H9 (cell line): ENCODE measurements at regions not wholly inside any gene's neighbourhood (a gene's known extent, or its start where the extent isn't known, plus 50 kb on each side); places are given as distances from the start of the nearest gene placed in this dataset.

Experiments
- DNase-seq: peaks from one replicate; pipeline ENCODE4 v3.0.0-alpha.2; 2017
- H2AFZ ChIP-seq: one replicate; pipeline ENCODE4 v1.6.1; 2013; ENCODE audit warnings: mild to moderate bottlenecking, low read length, control low read depth, moderate library complexity
- H2AK5ac ChIP-seq: 2 replicates; pipeline ENCODE4 v1.6.1; 2013; ENCODE audit warnings: low read length, control low read depth, mixed read lengths; ENCODE audit not compliant: insufficient read length
- H2BK120ac ChIP-seq: one replicate; pipeline ENCODE4 v1.6.1; 2013; ENCODE audit warnings: low read depth, mild to moderate bottlenecking, low read length, control low read depth, inconsistent platforms; ENCODE audit not compliant: poor library complexity, severe bottlenecking
- H2BK12ac ChIP-seq: 2 replicates; pipeline ENCODE4 v1.6.1; 2013; ENCODE audit warnings: low read length, control low read depth, mixed read lengths, low read depth; ENCODE audit not compliant: insufficient read length
- H2BK15ac ChIP-seq: 2 replicates; pipeline ENCODE4 v1.6.1; 2013; ENCODE audit warnings: low read depth, low read length, control low read depth
- H2BK20ac ChIP-seq: one replicate; pipeline ENCODE4 v1.6.1; 2013; ENCODE audit warnings: low read depth, mild to moderate bottlenecking, low read length, control low read depth, inconsistent platforms; ENCODE audit not compliant: poor library complexity, severe bottlenecking
- H2BK5ac ChIP-seq: 2 replicates; pipeline ENCODE4 v1.6.1; 2013; ENCODE audit warnings: low read length, control low read depth, mixed read lengths; ENCODE audit not compliant: insufficient read length
- H3K14ac ChIP-seq: 2 replicates; pipeline ENCODE4 v1.6.1; 2013; ENCODE audit warnings: low read length, control low read depth; ENCODE audit not compliant: insufficient read depth
- H3K18ac ChIP-seq: 2 replicates; pipeline ENCODE4 v1.6.1; 2013; ENCODE audit warnings: low read depth, mild to moderate bottlenecking, mixed read lengths, low read length, control low read depth; ENCODE audit not compliant: insufficient read length
- H3K23ac ChIP-seq: 2 replicates; pipeline ENCODE4 v1.6.1; 2013; ENCODE audit warnings: low read length, control low read depth, mixed read lengths, low read depth; ENCODE audit not compliant: insufficient read length
- H3K23me2 ChIP-seq: 2 replicates; pipeline ENCODE4 v1.6.1; 2013; ENCODE audit warnings: low read depth, mild to moderate bottlenecking, mixed read lengths, low read length, control low read depth; ENCODE audit not compliant: insufficient read length, poor library complexity, severe bottlenecking
- H3K27ac ChIP-seq: 2 replicates; pipeline ENCODE4 v1.5.1; 2013; ENCODE audit warnings: low read length, control low read depth, mixed read lengths, low read depth; ENCODE audit not compliant: insufficient read length
- H3K27me3 ChIP-seq: 2 replicates; pipeline ENCODE4 v1.6.1; 2013; ENCODE audit warnings: low read length, control low read depth, inconsistent platforms; ENCODE audit not compliant: insufficient read depth
- H3K4ac ChIP-seq: 2 replicates; pipeline ENCODE4 v1.6.1; 2013; ENCODE audit warnings: low read depth, mild to moderate bottlenecking, control low read depth, inconsistent platforms, low read length, moderate library complexity
- H3K4me1 ChIP-seq: 2 replicates; pipeline ENCODE4 v1.6.1; 2013; ENCODE audit warnings: low read length, control low read depth, inconsistent platforms; ENCODE audit not compliant: insufficient read depth
- H3K4me2 ChIP-seq: 2 replicates; pipeline ENCODE4 v1.6.1; 2013; ENCODE audit warnings: low read length, control low read depth, mixed read lengths; ENCODE audit not compliant: insufficient read length, insufficient read depth
- H3K56ac ChIP-seq: 2 replicates; pipeline ENCODE4 v1.6.1; 2013; ENCODE audit warnings: low read depth, mild to moderate bottlenecking, mixed read lengths, low read length, control low read depth; ENCODE audit not compliant: insufficient read length
- H3K79me1 ChIP-seq: 2 replicates; pipeline ENCODE4 v1.6.1; 2013; ENCODE audit warnings: low read depth, mild to moderate bottlenecking, moderate library complexity, low read length, control low read depth, inconsistent platforms; ENCODE audit not compliant: insufficient read depth, poor library complexity, severe bottlenecking
- H3K79me2 ChIP-seq: 2 replicates; pipeline ENCODE4 v1.6.1; 2013; ENCODE audit warnings: low read length, control low read depth, inconsistent platforms; ENCODE audit not compliant: insufficient read depth
- H3K9ac ChIP-seq: 2 replicates; pipeline ENCODE4 v1.6.1; 2013; ENCODE audit warnings: low read length, control low read depth, mixed read lengths; ENCODE audit not compliant: insufficient read length; ENCODE audit errors: extremely low read depth
- H3K9me3 ChIP-seq: one replicate; pipeline ENCODE4 v1.6.1; 2013; ENCODE audit warnings: low read depth, low read length, inconsistent platforms; ENCODE audit not compliant: control insufficient read depth
- H3T11ph ChIP-seq: one replicate; pipeline ENCODE4 v1.6.1; 2013; ENCODE audit warnings: mild to moderate bottlenecking, low read length, control low read depth, inconsistent platforms
- H4K20me1 ChIP-seq: one replicate; pipeline ENCODE4 v1.6.1; 2013; ENCODE audit not compliant: control insufficient read depth, insufficient read length, insufficient read depth
- H4K5ac ChIP-seq: 2 replicates; pipeline ENCODE4 v1.6.1; 2013; ENCODE audit warnings: low read depth, mild to moderate bottlenecking, mixed read lengths, low read length, control low read depth; ENCODE audit not compliant: insufficient read length
- H4K8ac ChIP-seq: replicated peaks from 2 replicates; pipeline ENCODE4 v1.6.1; 2013; ENCODE audit warnings: low read length, control low read depth, mixed read lengths, low read depth; ENCODE audit not compliant: insufficient read length
- H4K91ac ChIP-seq: 2 replicates; pipeline ENCODE4 v1.6.1; 2013; ENCODE audit warnings: low read depth, mild to moderate bottlenecking, moderate library complexity, mixed read lengths, low read length, control low read depth; ENCODE audit not compliant: insufficient read length
- H3K27ac Mint-ChIP-seq, 3 experiments: 2 replicates in 2 of 3; 3 replicates in 1 of 3; pipeline ENCODE4 v1.8.0; 2020 to 2021; ENCODE audit warnings: mixed read lengths in 3 of 3, mild to moderate bottlenecking in 1 of 3, moderate library complexity in 1 of 3
- H3K27me3 Mint-ChIP-seq: 2 replicates; pipeline ENCODE4 v1.8.0; 2021; ENCODE audit warnings: low read depth, mild to moderate bottlenecking, moderate library complexity, mixed read lengths
- H3K36me3 Mint-ChIP-seq, 3 experiments: 2 replicates in 2 of 3; 3 replicates in 1 of 3; pipeline ENCODE4 v1.8.0; 2020 to 2021; ENCODE audit warnings: low read depth in 3 of 3, mixed read lengths in 3 of 3; ENCODE audit not compliant: insufficient read depth in 1 of 3
- H3K4me1 Mint-ChIP-seq, 2 experiments: 2 replicates each; pipeline ENCODE4 v1.8.0; 2020; ENCODE audit warnings: mixed read lengths in 2 of 2
- H3K4me3 Mint-ChIP-seq, 2 experiments: 2 replicates in 1 of 2; 3 replicates in 1 of 2; pipeline ENCODE4 v1.8.0; 2020 to 2021; ENCODE audit warnings: mild to moderate bottlenecking in 2 of 2, mixed read lengths in 2 of 2, moderate library complexity in 1 of 2
- H3K9me3 Mint-ChIP-seq, 2 experiments: 2 replicates in 1 of 2; 3 replicates in 1 of 2; pipeline ENCODE4 v1.8.0; 2020; ENCODE audit warnings: mild to moderate bottlenecking in 2 of 2, mixed read lengths in 2 of 2, moderate library complexity in 1 of 2
- CTCF ChIP-seq: fragments of 200-600 bp; sonication (generic); conservative IDR thresholded peaks from 3 replicates; pipeline ENCODE4 v1.8.0; 2021; ENCODE audit warnings: antibody characterized with exemption, mild to moderate bottlenecking
- WGBS: extraction: QIAGEN DNeasy Blood & Tissue Kit; methylation state at CpG from one replicate; pipeline ENCODE4 v1.1.7; 2013; ENCODE audit warnings: missing lambda C conversion rate, low lambda C conversion rate, mixed read lengths; ENCODE audit not compliant: insufficient read length; ENCODE audit errors: extremely low coverage; 5-methylcytosine and 5-hydroxymethylcytosine counted together

DNA sequence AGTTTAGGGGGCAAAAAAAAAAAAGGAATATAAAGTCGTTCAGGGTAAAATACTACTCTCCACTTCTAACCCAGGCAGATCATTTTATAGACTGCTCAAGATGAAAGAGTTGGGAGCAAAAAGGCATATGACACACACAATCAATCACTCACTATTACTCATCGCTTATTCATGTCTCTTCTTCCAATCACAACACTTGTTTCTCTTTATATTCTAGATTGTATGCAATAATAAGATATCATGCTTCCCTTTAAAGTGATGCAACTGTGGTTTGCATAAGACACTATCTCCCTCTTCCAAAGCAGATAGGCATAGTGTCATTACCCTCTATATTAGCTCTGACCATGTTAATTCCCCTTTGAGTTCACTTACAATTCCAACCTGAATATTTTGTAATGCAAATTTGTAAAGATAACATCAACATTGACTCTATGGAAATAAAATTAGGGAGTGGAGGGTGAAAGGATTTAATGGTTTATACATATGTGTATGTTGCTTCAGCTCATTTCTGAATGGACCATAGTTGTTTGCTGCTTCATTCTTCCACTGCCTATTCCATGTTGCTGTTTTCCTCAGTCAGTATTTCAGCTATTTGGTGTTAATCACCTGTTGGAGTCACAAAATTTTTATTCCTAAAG lies 154.9 kb upstream of the EPHA5 start:
- no peak overlapping the region for H2BK120ac ChIP-seq
- peaks cover 6 to 8% of the 10 kb centered on the region in 2 experiments for H3K4me1 Mint-ChIP-seq
- H3K14ac ChIP-seq: no peak overlapping the region
- H3K4me1 ChIP-seq: no peaks in the 10 kb centered on the region
- H4K8ac ChIP-seq: no peak overlapping the region
- no peak overlapping the region for H3K4ac ChIP-seq
- no peak overlapping the region for H4K91ac ChIP-seq
- H3K79me2 ChIP-seq: no peaks in the 10 kb centered on the region
- no peak overlapping the region for H3K18ac ChIP-seq
- TF ChIP-seq CTCF: no peak
- H3K27me3 ChIP-seq: no peaks in the 10 kb centered on the region
- no peak overlapping the region for H2AK5ac ChIP-seq
- no peaks in the 10 kb centered on the region for H3K79me1 ChIP-seq
- no peak overlapping the region for H2BK5ac ChIP-seq
- H3K36me3 Mint-ChIP-seq: peaks cover 0 to 10% (median 0%) of the 10 kb centered on the region in 3 experiments; a peak in 1 of 7 replicates
- no peak overlapping the region for H3K27ac Mint-ChIP-seq
- H2BK12ac ChIP-seq: no peak overlapping the region
- H3K27me3 Mint-ChIP-seq: no peaks in the 10 kb centered on the region
- no peak overlapping the region for H3K23ac ChIP-seq
- no peak overlapping the region for H3K4me3 Mint-ChIP-seq
- no peak overlapping the region for H3K4me2 ChIP-seq
- no peak overlapping the region for H4K5ac ChIP-seq
- H3T11ph ChIP-seq: no peak overlapping the region
- no CpG with 5 or more reads among the region's 2 CpGs for WGBS
- H3K9me3 ChIP-seq: no peaks in the 10 kb centered on the region
- no peaks in the 10 kb centered on the region for H4K20me1 ChIP-seq
- H3K23me2 ChIP-seq: no peaks in the 10 kb centered on the region
- no peak for DNase-seq
- H2BK20ac ChIP-seq: no peak overlapping the region
- no peak overlapping the region for H2BK15ac ChIP-seq
- H3K56ac ChIP-seq: no peak overlapping the region
- H3K9me3 Mint-ChIP-seq: peaks cover 0 to 3% of the 10 kb centered on the region in 2 experiments; a peak in 1 of 5 replicates
- H3K9ac ChIP-seq: no peak overlapping the region
- H2AFZ ChIP-seq: no peak overlapping the region
- H3K27ac ChIP-seq: no peak overlapping the region
